HG03460 (cell line): ENCODE measurements at regions not wholly inside any gene's neighbourhood (a gene's known extent, or its start where the extent isn't known, plus 50 kb on each side); places are given as distances from the start of the nearest gene placed in this dataset.
"Not testable (repeated sequence)": the region's sequence is repeated elsewhere in the genome, so short reads cannot be mapped to it uniquely, and the experiment has no call there.

Experiments
- ATAC-seq: cut with Tn5 transposase; IDR thresholded peaks from one replicate; pipeline ENCODE4 v1.9.1; 2021; ENCODE audit not compliant: unreplicated experiment

- no peak for ATAC-seq
These were observed 1132.0 kb upstream of the LRRTM3 start for GRCh38 chr10:65793738-65794425.

- ATAC-seq, result not testable (repeated sequence)
These were observed 1131.0 kb upstream of the LRRTM3 start for GRCh38 chr10:65794861-65795260.

- ATAC-seq, result no peak
These were observed 1129.4 kb upstream of the LRRTM3 start for GRCh38 chr10:65796472-65796871.

DNA sequence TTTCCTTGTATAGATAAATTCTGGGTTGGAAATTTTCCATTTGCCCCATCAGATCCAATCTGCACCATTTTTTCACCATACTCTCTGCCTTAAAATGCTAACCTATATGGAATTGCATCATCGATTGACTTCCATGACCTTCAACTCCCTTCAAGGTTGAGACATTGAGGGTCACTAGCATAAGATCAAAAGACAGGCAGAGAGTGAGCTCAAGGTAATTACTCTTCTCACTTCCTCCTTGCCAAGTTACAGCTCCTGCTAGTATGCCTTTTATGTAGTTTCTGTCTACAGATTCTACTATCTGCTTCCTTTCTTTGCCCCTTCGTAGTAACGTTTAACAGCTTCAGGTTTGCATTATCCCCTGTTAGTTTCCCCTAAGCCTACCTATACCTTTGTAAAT is 1127.7 kb upstream of the LRRTM3 start:
- no peak for ATAC-seq

- no peak for ATAC-seq
These were observed 1123.4 kb upstream of the LRRTM3 start for GRCh38 chr10:65802391-65802790.

GRCh38 chr10:65805511-65805910 is 1120.3 kb upstream of the LRRTM3 start:
- no peak for ATAC-seq

DNA sequence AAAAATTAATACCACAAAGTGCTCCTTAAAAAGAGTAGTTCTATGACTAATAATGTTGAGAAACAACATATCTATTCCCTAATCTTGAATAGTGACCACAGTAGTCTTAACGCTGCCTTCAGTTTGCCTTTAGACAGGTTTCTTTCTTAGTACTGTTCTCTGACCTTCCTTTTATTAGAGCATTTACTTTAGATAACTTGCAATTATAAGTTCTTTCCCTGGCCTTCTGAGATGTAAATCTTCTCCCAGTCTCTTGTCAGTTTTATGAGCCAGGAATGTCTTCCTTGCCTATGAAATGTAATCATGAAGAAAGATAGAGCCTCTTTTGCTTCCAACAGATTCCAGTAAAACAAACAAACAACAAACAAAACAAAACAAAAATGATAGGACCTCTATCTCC is 1119.8 kb upstream of the LRRTM3 start:
- no peak for ATAC-seq

- ATAC-seq, result no peak
These were observed 1117.0 kb upstream of the LRRTM3 start for GRCh38 chr10:65808687-65809333.

DNA sequence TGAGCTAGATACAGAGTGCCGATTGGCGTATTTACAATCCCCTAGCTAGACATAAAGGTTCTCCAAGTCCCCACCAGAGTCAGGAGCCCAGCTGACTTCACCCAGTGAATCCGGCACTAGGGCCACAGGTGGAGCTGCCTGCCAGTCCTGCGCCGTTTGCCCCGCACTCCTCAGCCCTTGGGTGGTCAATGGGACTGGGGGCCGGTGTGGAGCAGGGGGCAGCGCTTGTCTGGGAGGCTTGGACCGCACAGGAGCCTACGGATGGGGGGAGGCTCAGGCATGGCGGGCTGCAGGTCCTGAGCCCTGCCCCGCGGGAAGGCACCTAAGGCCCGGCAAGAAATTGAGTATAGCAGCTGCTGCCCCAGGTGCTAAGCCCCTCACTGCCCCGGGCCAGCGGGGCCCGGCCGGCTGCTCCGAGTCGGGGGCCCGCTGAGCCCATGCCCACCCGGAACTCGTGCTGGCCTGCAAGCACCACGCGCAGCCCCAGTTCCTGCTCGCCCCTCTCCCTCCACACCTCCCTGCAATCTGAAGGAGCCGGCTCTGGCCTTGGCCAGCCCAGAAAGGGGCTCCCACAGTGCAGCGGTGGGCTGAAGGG is 1113.8 kb upstream of the LRRTM3 start:
- ATAC-seq, result no peak

- ATAC-seq, result no peak
These were observed 1109.3 kb upstream of the LRRTM3 start for GRCh38 chr10:65816536-65816935.

GRCh38 chr10:65818990-65819389 is 1106.8 kb upstream of the LRRTM3 start:
- ATAC-seq, result no peak

GRCh38 chr10:65827359-65827758 is 1098.5 kb upstream of the LRRTM3 start:
- ATAC-seq, result no peak

DNA sequence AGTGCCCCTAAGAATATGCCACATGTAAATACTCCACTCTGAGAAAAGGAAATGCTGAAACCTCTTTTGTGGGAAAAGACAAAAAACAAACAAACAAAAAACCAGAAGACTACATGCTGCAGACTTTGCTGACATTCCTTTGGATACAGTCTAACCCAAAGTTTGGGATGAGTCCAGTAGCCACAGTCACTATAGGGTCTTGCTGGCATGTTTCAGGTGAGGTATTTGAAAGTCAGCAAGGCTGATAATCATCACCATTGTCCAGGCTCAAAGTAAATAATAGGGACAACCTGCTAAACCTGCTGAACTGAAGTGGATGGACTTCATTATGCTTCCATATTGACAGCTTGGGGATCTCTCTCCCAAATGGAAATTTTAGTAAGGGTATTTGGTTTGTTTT is 1087.0 kb upstream of the LRRTM3 start:
- no peak for ATAC-seq

GRCh38 chr10:65843203-65843602 is 1082.6 kb upstream of the LRRTM3 start:
- no peak for ATAC-seq

DNA sequence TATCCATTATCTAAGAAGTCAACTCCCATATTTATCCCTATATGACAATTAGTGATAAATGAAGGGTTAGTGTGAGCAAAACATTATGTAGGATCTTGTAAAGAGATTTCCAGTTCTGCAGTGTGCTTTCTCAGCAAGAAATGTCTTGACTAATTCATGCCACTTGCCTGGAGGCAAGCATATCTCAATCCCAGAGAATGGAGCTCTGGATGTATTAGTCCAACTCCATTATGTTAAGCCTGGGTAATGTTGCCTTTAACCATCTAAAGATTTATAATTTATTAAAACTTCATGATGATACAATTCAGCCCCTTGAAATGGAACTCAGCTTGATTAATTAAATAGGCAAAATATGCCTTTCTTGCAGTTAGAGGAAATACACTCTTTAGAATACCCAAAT is 1079.9 kb upstream of the LRRTM3 start:
- ATAC-seq, result no peak

- ATAC-seq, result no peak
These were observed 1079.3 kb upstream of the LRRTM3 start for GRCh38 chr10:65846541-65846940.

DNA sequence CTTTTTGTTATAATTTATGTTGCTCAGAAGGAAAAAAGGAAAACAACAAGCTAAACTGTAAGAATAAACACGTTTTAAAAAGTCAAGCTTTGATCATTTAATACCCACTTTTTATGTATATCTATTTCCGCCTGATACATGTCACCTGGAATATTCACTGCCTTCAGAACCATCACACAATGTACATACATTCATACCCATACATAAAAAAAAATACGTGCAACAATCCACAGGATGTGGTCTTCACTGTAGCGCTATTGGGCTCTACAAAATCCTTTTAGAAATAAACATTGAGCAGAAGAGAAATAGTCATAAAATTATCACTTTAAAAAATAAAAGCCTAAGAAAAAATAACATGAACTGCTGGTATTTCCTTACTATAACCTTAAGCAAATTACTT is 1078.9 kb upstream of the LRRTM3 start:
- ATAC-seq, result no peak

DNA sequence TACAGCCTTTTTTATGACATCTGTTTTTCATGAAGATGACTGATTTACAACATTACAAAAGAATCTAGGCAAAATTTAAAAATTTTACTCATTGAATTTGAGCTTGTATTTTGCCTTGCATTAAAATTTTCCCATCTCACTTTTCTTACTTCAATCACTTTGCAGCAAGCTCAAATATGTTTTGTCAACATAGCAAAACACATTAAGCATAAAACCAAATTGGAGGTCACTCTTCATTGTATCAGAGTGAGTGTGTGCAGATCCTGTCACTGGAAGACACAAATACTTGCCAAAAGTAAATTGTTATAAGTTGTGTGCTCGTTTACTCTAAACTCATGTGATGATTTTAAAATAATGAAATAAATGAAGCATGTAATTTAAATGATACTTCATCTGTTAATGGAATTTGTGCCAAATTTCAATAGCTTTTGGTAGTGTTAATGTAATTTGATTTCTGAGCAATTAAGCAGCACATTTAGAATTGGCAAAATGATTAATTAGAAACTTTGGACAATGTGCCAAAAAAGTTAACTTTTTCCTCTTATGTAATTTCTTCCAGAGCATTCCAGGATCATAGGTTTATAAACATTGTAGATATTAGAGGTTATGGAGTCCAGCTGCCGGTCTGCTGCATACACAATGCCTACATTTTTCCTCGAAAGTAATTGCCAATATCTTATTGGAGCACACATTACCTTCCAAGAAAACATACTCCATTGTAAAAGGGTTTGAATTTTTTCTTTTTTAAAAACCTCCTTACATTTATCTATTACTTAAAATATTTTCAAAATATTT is 1078.2 kb upstream of the LRRTM3 start:
- ATAC-seq, result no peak

DNA sequence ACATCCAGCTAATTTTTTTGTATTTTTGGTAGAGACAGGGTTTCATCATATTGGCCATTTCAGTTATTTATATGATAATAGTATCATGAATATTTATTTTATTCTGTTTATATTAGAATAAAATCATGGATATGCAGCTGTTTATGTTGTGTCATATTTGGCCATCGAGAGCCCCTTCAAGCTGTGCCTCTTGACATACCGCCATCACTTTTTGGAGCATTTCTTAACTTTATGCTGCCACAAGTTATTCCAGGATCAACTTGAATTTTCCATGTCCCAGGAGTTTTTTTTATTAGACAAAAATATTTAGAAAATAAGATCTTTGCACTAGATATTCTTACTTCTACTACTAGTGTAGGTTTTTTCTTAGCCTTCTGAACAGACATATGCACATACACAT is 1067.0 kb upstream of the LRRTM3 start:
- no peak for ATAC-seq

- no peak for ATAC-seq
These were observed 1064.6 kb upstream of the LRRTM3 start for GRCh38 chr10:65861249-65861648.
